ENCODE measurements at regions not wholly inside any gene's neighbourhood (a gene's known extent, or its start where the extent isn't known, plus 50 kb on each side); places are given as distances from the start of the nearest gene placed in this dataset.

DNA sequence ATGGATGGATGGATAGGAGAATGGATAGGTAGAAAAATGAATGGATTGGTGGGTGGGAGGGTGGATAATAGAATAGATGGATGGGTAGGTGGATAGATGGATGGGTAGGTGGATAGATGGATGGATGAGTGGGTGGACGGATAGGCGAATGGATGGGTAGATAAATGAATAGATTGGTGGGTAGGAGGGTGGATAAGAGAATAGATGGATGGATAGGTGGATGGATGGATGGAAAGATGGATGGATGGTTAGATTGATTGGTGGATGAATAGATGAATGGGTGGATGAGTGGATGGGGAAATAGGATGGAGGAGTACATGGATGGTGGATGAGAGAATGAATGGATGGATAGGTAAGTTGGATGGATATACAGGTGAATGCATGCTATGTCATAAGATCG is 110.5 kb downstream of the CEBPB start:
- TF ChIP-seq, protein P1, sequence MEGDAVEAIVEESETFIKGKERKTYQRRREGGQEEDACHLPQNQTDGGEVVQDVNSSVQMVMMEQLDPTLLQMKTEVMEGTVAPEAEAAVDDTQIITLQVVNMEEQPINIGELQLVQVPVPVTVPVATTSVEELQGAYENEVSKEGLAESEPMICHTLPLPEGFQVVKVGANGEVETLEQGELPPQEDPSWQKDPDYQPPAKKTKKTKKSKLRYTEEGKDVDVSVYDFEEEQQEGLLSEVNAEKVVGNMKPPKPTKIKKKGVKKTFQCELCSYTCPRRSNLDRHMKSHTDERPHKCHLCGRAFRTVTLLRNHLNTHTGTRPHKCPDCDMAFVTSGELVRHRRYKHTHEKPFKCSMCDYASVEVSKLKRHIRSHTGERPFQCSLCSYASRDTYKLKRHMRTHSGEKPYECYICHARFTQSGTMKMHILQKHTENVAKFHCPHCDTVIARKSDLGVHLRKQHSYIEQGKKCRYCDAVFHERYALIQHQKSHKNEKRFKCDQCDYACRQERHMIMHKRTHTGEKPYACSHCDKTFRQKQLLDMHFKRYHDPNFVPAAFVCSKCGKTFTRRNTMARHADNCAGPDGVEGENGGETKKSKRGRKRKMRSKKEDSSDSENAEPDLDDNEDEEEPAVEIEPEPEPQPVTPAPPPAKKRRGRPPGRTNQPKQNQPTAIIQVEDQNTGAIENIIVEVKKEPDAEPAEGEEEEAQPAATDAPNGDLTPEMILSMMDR (conservative IDR thresholded peaks at IDR 0.05; ENCODE audit: low read depth, low read length) = no peak
- no peak overlapping the region for H3K4me3 ChIP-seq (ENCODE audit: low read depth, low read length)
- no peak for DNase-seq (ENCODE audit: low read depth)

DNA sequence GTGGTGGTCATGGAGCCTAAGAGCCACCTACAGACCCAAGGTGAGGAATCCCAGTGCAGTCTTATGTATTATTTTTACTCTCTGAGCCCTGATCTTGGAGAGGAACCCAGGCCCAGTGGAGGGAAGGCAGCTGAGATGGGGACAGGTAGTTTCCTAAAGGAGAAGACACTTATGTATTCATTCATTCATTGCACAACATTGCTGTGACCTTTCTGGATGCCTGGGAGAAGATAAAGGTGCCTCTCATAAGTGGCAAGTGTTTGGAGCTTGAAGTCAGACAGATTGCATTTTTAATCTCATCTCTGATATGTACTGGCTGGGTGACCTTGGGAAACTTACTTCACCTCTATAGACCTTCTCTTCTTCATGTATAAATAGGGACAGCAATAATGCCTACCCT is 111.1 kb downstream of the CEBPB start:
- H3K4me3 ChIP-seq (ENCODE audit: low read depth, low read length) = no peak overlapping the region
- TF ChIP-seq, protein P1 (conservative IDR thresholded peaks at IDR 0.05; ENCODE audit: low read depth, low read length) = no peak
- no peak for DNase-seq (ENCODE audit: low read depth)

DNA sequence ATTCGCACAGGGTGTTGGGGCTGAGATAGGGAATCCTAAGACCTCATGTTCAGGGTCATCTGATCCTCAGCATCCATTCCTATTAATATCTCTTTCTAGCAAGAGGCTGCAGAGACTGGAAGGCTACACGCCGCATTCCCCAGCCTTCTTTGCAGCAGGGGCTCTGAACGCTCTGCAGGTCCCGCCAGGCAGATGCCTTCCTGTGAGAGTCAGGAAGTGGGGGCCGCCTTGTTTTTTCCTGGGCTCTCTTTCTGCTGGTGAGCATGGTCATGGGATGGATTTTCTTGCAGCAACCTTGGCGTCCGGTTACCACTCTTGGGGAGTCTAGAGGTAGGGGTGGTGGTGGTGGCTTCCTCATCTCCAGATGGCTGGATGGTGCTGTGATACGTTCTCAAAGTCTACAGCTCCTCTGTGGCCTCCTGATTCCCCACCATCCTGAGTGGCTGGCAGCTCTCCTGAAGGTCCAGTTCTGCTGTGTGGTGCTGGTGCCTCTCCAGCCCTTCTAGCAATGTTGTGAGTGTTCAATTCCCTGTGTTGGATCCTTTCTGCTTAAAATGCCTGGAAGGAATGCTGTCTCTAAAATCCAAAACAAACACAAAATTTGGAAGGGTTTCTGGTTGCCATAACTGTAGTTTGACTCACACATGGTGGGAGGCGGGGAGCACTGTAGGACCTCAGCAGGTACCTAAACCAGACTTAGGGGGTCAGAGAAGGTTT is 111.9 kb downstream of the CEBPB start:
- DNase-seq (ENCODE audit: low read depth) = peak; percentile 51
- H3K4me3 ChIP-seq (ENCODE audit: low read depth, low read length) = no peak overlapping the region
- TF ChIP-seq, protein P1 (conservative IDR thresholded peaks at IDR 0.05; ENCODE audit: low read depth, low read length) = no peak

DNA sequence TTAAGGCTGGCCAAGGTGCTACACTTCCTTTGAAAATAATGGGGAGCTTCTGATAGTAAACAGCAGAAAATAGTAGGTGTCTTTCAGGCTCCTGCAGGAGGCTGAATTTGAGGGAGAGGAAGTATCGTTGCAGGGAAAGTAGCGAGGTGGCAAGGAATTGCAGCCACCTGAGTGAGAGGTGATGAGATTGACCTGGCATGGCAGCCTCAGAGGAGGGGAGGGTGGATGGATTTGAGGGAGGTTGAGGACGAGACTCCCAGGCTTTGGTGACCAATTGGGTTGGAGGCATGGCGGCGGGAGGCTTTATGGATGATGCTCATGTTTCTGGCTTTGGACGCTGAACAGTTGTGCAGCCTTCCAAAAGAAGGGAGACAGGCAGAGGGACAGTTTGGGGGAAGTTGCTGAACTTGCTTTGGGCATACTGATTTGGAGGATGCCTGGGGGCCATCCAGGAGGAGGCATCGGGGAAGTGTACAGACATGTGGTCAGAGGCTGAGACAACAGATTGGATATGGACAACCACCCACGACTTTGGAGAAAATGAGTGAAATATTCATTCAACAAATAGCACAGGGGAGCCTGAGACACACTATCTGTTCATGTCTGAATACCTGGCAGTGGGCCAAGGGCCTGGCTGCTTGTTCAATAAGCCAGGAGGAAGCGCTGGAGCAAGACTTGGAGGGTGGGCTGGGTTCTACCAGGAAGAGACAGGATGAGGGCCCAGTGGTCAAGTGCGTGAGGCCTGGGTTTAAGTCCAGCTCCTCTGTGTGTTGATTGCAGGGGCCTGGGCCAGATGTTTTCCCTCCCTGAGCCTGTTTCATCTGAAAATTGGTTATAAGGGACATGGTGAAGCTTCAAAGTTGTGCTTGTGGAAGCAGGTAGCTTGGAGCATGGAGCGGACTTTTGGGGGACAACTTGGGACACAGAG is 113.2 kb downstream of the CEBPB start:
- peak; percentile 94 for DNase-seq (ENCODE audit: low read depth)
- H3K4me3 ChIP-seq (ENCODE audit: low read depth, low read length) = no peak overlapping the region
- TF ChIP-seq, protein P1 (conservative IDR thresholded peaks at IDR 0.05; ENCODE audit: low read depth, low read length) = no peak

DNA sequence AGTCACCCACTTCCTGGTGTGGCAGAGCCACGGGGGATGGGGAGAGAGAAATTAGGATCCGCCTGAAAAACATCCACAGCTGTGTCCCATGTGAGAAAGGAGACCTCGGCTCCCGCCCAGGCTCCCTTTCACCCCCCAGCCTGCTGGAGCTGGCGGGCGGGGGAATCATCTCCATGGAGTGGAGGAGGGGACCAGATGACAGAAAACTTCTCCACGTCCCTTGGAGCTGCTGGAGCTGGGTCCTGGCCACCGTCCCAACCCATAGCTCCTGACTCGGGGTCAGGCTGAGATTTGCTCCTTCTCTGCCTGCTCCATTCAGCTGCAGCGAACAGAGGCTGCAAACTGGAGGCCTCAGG is 113.8 kb downstream of the CEBPB start:
- no peak overlapping the region for H3K4me3 ChIP-seq (ENCODE audit: low read depth, low read length)
- DNase-seq (ENCODE audit: low read depth) = peak; percentile 84
- TF ChIP-seq, protein P1 (conservative IDR thresholded peaks at IDR 0.05; ENCODE audit: low read depth, low read length) = no peak

DNA sequence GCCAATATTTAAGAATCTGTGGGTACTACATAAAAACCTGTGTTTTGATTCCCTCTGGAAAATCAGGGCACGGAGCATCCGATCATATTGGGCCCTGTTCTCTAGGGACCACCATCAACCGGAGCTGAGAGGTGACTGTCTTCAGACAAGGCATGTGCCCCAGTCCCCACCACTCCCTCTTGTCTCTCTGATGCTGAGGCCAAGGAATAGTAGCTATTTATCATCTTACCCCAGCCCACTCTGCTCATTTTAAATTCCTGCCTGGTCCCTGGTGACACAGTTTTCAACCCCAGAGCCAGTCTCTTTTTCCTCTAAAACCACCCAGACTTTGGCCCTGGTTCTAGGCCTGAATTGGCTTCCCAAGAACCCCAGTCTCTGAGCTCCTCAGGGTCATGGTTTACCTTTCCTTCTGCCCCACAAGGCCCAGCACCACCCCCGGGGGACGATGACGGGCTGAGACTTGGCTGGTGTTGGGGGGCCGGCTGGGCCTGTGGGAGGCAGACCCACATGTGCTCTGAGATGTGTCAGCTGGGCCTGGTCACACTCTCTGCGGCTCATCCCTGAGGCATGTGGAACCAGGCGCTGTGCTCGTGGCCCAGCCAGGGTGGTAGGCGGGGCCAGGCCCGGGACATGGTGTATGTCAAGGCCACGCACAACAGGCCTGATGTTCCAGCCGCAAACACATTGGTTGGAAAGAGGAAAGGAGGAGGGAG is 114.4 kb downstream of the CEBPB start:
- TF ChIP-seq, protein P1 (conservative IDR thresholded peaks at IDR 0.05; ENCODE audit: low read depth, low read length) = no peak
- H3K4me3 ChIP-seq (ENCODE audit: low read depth, low read length) = no peak overlapping the region
- peak; percentile 94 for DNase-seq (ENCODE audit: low read depth)

Measured in choroid plexus epithelial cell (primary cell).